ENCODE measurements at regions not wholly inside any gene's neighbourhood (a gene's known extent, or its start where the extent isn't known, plus 50 kb on each side); places are given as distances from the start of the nearest gene placed in this dataset.

DNA sequence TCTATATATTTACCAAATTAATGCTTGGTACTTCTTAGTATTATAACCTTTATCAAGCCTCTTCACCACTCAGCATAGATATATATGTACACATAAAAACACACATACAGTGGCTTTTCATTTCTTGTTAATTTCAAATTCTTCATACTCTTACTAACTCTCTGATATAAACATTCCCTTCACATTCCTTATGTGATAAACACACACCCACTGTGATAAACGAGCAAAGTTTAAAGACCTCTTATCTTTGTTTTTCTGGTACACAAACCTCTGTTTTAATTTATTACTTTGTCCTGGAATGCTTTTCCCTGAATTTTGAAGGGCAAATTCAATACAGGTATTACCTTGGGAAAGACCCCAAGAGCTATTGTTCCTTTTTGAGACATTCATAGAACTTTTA, 379.1 kb upstream of the TMPRSS15 start:
- H2AFZ ChIP-seq (ENCODE audit: low read length), result no peak overlapping the region
- H3K9me3 ChIP-seq (ENCODE audit: low read length), result no peaks in the 10 kb centered on the region
- H3K4me2 ChIP-seq (ENCODE audit: low read length), result no peak overlapping the region
- intact Hi-C loops (cut with micrococcal nuclease; ENCODE audit: unreplicated experiment), result no loop called here
- POLR2A ChIA-PET, result no interaction called here
- H3K9me2 ChIP-seq (ENCODE audit: insufficient read depth, low read length), result no peaks in the 10 kb centered on the region
- no TSS peak for BruUV-seq (replicated peaks)
- H3K4me3 ChIP-seq (ENCODE audit: low read depth, low read length, poor library complexity, severe bottlenecking), result no peak overlapping the region
- no peak overlapping the region for H3K27ac ChIP-seq (ENCODE audit: low read depth, low read length, poor library complexity, severe bottlenecking)
- DNase-seq (ENCODE audit: low spot score), result no peak
- no peaks in the 10 kb centered on the region for H4K20me1 ChIP-seq (ENCODE audit: insufficient read depth, low read length)
- H3K4me1 ChIP-seq (ENCODE audit: insufficient read depth, low read length, poor library complexity, severe bottlenecking), result no peaks in the 10 kb centered on the region
- TF ChIP-seq, protein P1, sequence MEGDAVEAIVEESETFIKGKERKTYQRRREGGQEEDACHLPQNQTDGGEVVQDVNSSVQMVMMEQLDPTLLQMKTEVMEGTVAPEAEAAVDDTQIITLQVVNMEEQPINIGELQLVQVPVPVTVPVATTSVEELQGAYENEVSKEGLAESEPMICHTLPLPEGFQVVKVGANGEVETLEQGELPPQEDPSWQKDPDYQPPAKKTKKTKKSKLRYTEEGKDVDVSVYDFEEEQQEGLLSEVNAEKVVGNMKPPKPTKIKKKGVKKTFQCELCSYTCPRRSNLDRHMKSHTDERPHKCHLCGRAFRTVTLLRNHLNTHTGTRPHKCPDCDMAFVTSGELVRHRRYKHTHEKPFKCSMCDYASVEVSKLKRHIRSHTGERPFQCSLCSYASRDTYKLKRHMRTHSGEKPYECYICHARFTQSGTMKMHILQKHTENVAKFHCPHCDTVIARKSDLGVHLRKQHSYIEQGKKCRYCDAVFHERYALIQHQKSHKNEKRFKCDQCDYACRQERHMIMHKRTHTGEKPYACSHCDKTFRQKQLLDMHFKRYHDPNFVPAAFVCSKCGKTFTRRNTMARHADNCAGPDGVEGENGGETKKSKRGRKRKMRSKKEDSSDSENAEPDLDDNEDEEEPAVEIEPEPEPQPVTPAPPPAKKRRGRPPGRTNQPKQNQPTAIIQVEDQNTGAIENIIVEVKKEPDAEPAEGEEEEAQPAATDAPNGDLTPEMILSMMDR (conservative IDR thresholded peaks at IDR 0.05; ENCODE audit: low read length), result no peak
- no peak for TF ChIP-seq EZH2phosphoT487 (IDR thresholded peaks at IDR 0.05; ENCODE audit: borderline replicate concordance, low read depth, low read length)
- H3K36me3 ChIP-seq (ENCODE audit: insufficient read depth, low read length), result no peaks in the 10 kb centered on the region
- CTCF ChIA-PET (ENCODE audit: unreplicated experiment), result no interaction called here
- no peaks in the 10 kb centered on the region for H3K79me2 ChIP-seq (ENCODE audit: insufficient read depth, low read depth, low read length)

DNA sequence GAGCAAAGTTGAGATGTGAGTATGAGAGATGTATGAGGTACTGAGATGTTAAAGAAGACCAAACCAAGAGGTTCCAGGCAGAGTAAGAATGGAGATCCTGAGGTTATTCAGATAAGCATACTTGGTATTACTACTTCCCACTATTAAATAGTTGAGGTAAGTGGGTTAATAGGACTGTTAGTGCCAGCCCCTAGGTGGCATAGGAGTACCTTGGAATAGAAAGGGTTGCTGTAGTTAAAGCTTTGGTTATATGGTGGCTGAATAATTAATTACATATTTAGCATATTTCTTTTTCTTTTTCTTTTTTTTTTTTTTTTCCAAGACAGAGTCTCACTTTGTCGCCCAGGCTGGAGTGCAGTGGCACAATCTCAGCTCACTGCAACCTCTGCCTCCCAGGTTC, 397.9 kb upstream of the TMPRSS15 start:
- CTCF ChIA-PET (ENCODE audit: unreplicated experiment), result no interaction called here
- H3K4me1 ChIP-seq (ENCODE audit: insufficient read depth, low read length, poor library complexity, severe bottlenecking), result no peaks in the 10 kb centered on the region
- no peaks in the 10 kb centered on the region for H3K36me3 ChIP-seq (ENCODE audit: insufficient read depth, low read length)
- H3K27ac ChIP-seq (ENCODE audit: low read depth, low read length, poor library complexity, severe bottlenecking), result no peak overlapping the region
- H3K9me2 ChIP-seq (ENCODE audit: insufficient read depth, low read length), result no peaks in the 10 kb centered on the region
- H4K20me1 ChIP-seq (ENCODE audit: insufficient read depth, low read length), result no peaks in the 10 kb centered on the region
- no peak overlapping the region for H3K4me2 ChIP-seq (ENCODE audit: low read length)
- 0 out of 2 replicates have a peak, but pooled peaks cover 3% of the 10 kb centered on the region for H3K9me3 ChIP-seq (ENCODE audit: low read length)
- DNase-seq (ENCODE audit: low spot score), result no peak
- no peak overlapping the region for H3K4me3 ChIP-seq (ENCODE audit: low read depth, low read length, poor library complexity, severe bottlenecking)
- H2AFZ ChIP-seq (ENCODE audit: low read length), result no peak overlapping the region
- TF ChIP-seq, protein P1 (conservative IDR thresholded peaks at IDR 0.05; ENCODE audit: low read length), result 0 out of 2 replicates have a peak, but pooled peaks have one; percentile 18
- no peak for TF ChIP-seq EZH2phosphoT487 (IDR thresholded peaks at IDR 0.05; ENCODE audit: borderline replicate concordance, low read depth, low read length)
- no peaks in the 10 kb centered on the region for H3K79me2 ChIP-seq (ENCODE audit: insufficient read depth, low read depth, low read length)
- BruUV-seq (replicated peaks), result no TSS peak
- intact Hi-C loops (cut with micrococcal nuclease; ENCODE audit: unreplicated experiment), result no loop called here
- POLR2A ChIA-PET, result no interaction called here

DNA sequence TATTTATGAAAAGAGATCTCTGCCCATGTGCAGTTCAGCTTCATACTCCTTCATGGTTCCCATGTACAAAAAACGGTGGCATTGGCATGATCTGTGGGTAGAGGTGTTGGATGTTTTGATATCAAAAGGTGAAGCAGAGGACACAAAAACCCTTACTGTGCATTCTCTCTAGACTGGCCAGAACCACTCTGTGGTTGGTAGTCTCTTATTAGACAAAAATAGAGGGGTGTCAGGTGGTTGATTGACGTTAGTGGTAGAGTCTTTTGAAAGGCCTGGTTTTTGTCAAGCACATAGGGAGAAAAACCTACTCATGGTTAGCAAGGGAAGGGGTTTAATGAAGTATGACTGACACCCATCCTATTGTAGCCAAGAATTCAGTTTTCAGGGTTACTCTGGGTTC, 400.0 kb upstream of the TMPRSS15 start:
- Histone ChIP-seq H3K4me2 (ENCODE audit: low read length) (no peak overlapping the region), H3K27ac (ENCODE audit: low read depth, low read length, poor library complexity, severe bottlenecking) (no peak overlapping the region), H3K9me2 (ENCODE audit: insufficient read depth, low read length) (no peaks in the 10 kb centered on the region), H4K20me1 (ENCODE audit: insufficient read depth, low read length) (no peaks in the 10 kb centered on the region), H3K36me3 (ENCODE audit: insufficient read depth, low read length) (no peaks in the 10 kb centered on the region), H2AFZ (ENCODE audit: low read length) (no peak overlapping the region), H3K79me2 (ENCODE audit: insufficient read depth, low read depth, low read length) (no peaks in the 10 kb centered on the region), H3K9me3 (ENCODE audit: low read length) (0 out of 2 replicates have a peak, but pooled peaks cover 3% of the 10 kb centered on the region), H3K4me3 (ENCODE audit: low read depth, low read length, poor library complexity, severe bottlenecking) (no peak overlapping the region), H3K4me1 (ENCODE audit: insufficient read depth, low read length, poor library complexity, severe bottlenecking) (no peaks in the 10 kb centered on the region)
- POLR2A ChIA-PET, result interaction anchor here (0.9 kb wide), 1 partner anchor 376 kb away, joined by 3 read pairs; no protein-coding TSS in a partner anchor
- no TSS peak for BruUV-seq (replicated peaks)
- intact Hi-C loops (cut with micrococcal nuclease; ENCODE audit: unreplicated experiment), result no loop called here
- CTCF ChIA-PET (ENCODE audit: unreplicated experiment), result no interaction called here
- no peak for DNase-seq (ENCODE audit: low spot score)
- no peak for TF ChIP-seq EZH2phosphoT487 (IDR thresholded peaks at IDR 0.05; ENCODE audit: borderline replicate concordance, low read depth, low read length)
- TF ChIP-seq, protein P1 (conservative IDR thresholded peaks at IDR 0.05; ENCODE audit: low read length), result no peak

Data from OCI-LY7 (cell line).